Naive thymus-derived CD4-positive, alpha-beta T cell (primary cell): ENCODE measurements at regions not wholly inside any gene's neighbourhood (a gene's known extent, or its start where the extent isn't known, plus 50 kb on each side); places are given as distances from the start of the nearest gene placed in this dataset.
"Not testable (repeated sequence)": the region's sequence is repeated elsewhere in the genome, so short reads cannot be mapped to it uniquely, and the experiment has no call there.

Experiments used
- ATAC-seq: fragments of 150-1000 bp; cut with Tn5 transposase; 2 replicates; pipeline ENCODE4 v1.10.0; 2021; ENCODE audit warnings: mild to moderate bottlenecking, moderate library complexity
- CTCF ChIA-PET: fragments of 350-600 bp; sonication (Branson Sonifier 250); formaldehyde crosslinking; loops from one replicate; lab custom pipeline; 2021; ENCODE audit warnings: antibody characterized with exemption; lab: Charles Lee
- POLR2A ChIA-PET: fragments of 350-600 bp; sonication (Branson Sonifier 250); formaldehyde crosslinking; loops from one replicate; lab custom pipeline; 2021; ENCODE audit warnings: antibody characterized with exemption, inconsistent platforms; lab: Charles Lee
- DNase-seq, 9 donors: peaks; one replicate each; pipeline versions ENCODE4 v3.0.0 to v3.0.0-alpha.2; 2020 to 2022; ENCODE audit warnings: mixed read lengths in 1 of 9
- H3K27ac ChIP-seq: one replicate; pipeline ENCODE4 v1.7.0; 2013; ENCODE audit warnings: mild to moderate bottlenecking, low read depth, low read length, moderate library complexity
- H3K27me3 ChIP-seq, 2 donors: one replicate each; pipeline ENCODE4 v1.7.0; 2013; ENCODE audit warnings: low read length in 2 of 2, mild to moderate bottlenecking in 2 of 2, moderate library complexity in 2 of 2; ENCODE audit not compliant: control insufficient read depth in 2 of 2, insufficient read depth in 2 of 2
- H3K36me3 ChIP-seq, 3 experiments: 1 replicate in 2 of 3; 2 replicates in 1 of 3; pipeline ENCODE4 v1.7.0; 2013; ENCODE audit warnings: low read length in 3 of 3, mild to moderate bottlenecking in 3 of 3, moderate library complexity in 1 of 3; ENCODE audit not compliant: insufficient read depth in 3 of 3, control insufficient read depth in 2 of 3
- H3K4me1 ChIP-seq, 2 donors: one replicate each; pipeline ENCODE4 v1.7.0; 2013; ENCODE audit warnings: low read length in 2 of 2, mild to moderate bottlenecking in 2 of 2, moderate library complexity in 1 of 2; ENCODE audit not compliant: control insufficient read depth in 2 of 2, insufficient read depth in 2 of 2
- H3K4me3 ChIP-seq: 2 replicates; pipeline ENCODE4 v1.7.0; 2013; ENCODE audit warnings: mild to moderate bottlenecking, low read length
- H3K9me3 ChIP-seq, 3 experiments: 1 replicate in 2 of 3; 2 replicates in 1 of 3; pipeline ENCODE4 v1.7.0; 2013; ENCODE audit warnings: low read length in 3 of 3; ENCODE audit not compliant: control insufficient read depth in 2 of 3
- H3K27ac Mint-ChIP-seq, 9 donors: one replicate each; pipeline ENCODE4 v1.8.0; 2020 to 2022; ENCODE audit warnings: mixed read lengths in 9 of 9, mild to moderate bottlenecking in 8 of 9, moderate library complexity in 5 of 9, inconsistent platforms in 2 of 9
- H3K27me3 Mint-ChIP-seq, 5 donors: one replicate each; pipeline ENCODE4 v1.8.0; 2021 to 2022; ENCODE audit warnings: mixed read lengths in 5 of 5, mild to moderate bottlenecking in 1 of 5
- H3K36me3 Mint-ChIP-seq, 5 donors: one replicate each; pipeline ENCODE4 v1.8.0; 2020 to 2022; ENCODE audit warnings: mixed read lengths in 5 of 5, mild to moderate bottlenecking in 3 of 5, inconsistent platforms in 1 of 5
- H3K4me1 Mint-ChIP-seq, 7 donors: one replicate each; pipeline ENCODE4 v1.8.0; 2020 to 2022; ENCODE audit warnings: mixed read lengths in 7 of 7, mild to moderate bottlenecking in 3 of 7, inconsistent platforms in 1 of 7
- H3K4me3 Mint-ChIP-seq, 10 donors: one replicate each; pipeline ENCODE4 v1.8.0; 2020 to 2022; ENCODE audit warnings: mild to moderate bottlenecking in 10 of 10, mixed read lengths in 10 of 10, moderate library complexity in 6 of 10, inconsistent platforms in 2 of 10
- H3K9me3 Mint-ChIP-seq, 11 donors: one replicate each; pipeline ENCODE4 v1.8.0; 2020 to 2022; ENCODE audit warnings: mixed read lengths in 11 of 11, mild to moderate bottlenecking in 4 of 11, inconsistent platforms in 1 of 11, moderate library complexity in 1 of 11
- intact Hi-C, 2 donors: fragments of 100-400 bp; cut with micrococcal nuclease; formaldehyde crosslinking; loops; one replicate each; pipeline ENCODE4 v1.15.1; 2023

DNA sequence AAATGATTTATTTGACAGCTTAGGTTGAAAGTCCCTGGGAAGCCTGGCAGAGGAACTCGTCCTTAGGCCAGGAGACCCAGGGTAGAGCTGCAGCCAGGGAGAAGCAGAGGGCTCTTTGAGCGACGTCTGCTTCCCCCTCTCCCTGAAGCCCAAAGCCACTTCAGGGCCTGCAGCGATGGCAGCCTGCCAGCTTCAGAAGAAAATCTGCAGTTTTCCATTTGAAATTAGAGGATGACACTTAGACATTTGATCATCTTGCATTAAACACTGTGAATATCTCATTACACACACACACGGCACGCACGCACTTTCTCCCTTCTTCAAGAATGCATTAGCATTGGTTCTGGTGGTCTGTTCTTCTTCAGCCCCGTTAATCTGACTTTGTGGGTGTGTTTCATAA lies 96.5 kb downstream of the PLEKHG1 start:
- Mint-ChIP-seq H3K36me3 (no peaks in the 10 kb centered on the region), H3K9me3 (peaks cover 0 to 3% (median 0%) of the 10 kb centered on the region in 11 donors), H3K4me1 (no peaks in the 10 kb centered on the region), H3K27me3 (peaks cover 0 to 21% (median 6%) of the 10 kb centered on the region in 5 donors), H3K4me3 (no peak overlapping the region), H3K27ac (no peak overlapping the region)
- Histone ChIP-seq H3K27me3 (no peaks in the 10 kb centered on the region), H3K4me3 (no peak overlapping the region), H3K36me3 (no peaks in the 10 kb centered on the region), H3K9me3 (no peaks in the 10 kb centered on the region), H3K27ac (no peak overlapping the region), H3K4me1 (no peaks in the 10 kb centered on the region)
- ChIA-PET CTCF (no interaction called here), POLR2A (no interaction called here)
- intact Hi-C loops, result no loop called here
- DNase-seq, result no peak
- ATAC-seq, result no peak

DNA sequence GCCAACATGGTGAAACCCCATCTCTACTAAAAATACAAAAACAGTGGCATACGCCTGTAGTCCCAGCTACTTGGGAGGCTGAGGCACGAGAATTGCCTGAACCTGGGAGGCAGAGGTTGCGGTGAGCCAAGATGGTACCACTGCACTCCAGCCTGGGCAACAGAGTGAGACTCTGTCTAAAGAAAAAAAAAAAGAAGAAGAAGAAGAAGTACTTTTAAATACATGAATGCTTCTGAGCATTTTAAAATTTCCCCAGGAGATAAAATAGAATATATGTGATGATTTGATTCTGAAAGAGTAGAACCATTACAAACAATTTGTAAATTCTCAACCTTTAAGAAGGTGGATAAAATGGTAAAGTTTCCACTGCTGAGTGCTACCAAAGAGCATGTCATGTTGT lies 97.2 kb downstream of the PLEKHG1 start:
- CTCF ChIA-PET, H3K4me1 ChIP-seq, POLR2A ChIA-PET, H3K4me3 Mint-ChIP-seq, H3K27me3 ChIP-seq, ATAC-seq, intact Hi-C loops, H3K27ac Mint-ChIP-seq, H3K4me3 ChIP-seq, H3K4me1 Mint-ChIP-seq, H3K36me3 Mint-ChIP-seq, H3K9me3 Mint-ChIP-seq, H3K27ac ChIP-seq, H3K36me3 ChIP-seq, DNase-seq, H3K9me3 ChIP-seq: not testable (repeated sequence)
- peaks cover 0 to 21% (median 9%) of the 10 kb centered on the region in 5 donors for H3K27me3 Mint-ChIP-seq

DNA sequence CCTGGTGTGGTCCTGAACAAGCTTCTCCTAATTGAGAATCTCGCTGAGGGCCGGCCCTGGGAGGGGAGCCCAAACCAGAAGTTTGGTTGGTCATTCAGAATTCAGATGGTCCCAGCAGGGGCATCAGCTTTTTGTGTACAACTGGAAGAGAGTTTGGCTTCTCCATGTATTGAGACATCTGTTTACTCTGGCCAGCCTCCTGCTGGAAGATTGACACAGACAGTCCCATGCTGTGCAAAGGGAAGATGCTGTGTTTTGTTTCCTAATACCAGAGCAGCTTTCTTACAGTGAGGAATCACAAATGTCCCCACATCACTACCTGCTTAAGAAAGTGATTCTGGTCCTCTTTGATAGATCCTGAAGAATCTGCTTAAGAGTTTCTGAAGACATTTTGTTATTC lies 97.8 kb downstream of the PLEKHG1 start:
- no peak overlapping the region for H3K27ac Mint-ChIP-seq
- Histone ChIP-seq H3K9me3 (no peaks in the 10 kb centered on the region), H3K36me3 (no peaks in the 10 kb centered on the region), H3K4me1 (no peaks in the 10 kb centered on the region), H3K27me3 (no peaks in the 10 kb centered on the region), H3K27ac (no peak overlapping the region), H3K4me3 (no peak overlapping the region)
- intact Hi-C loops, result no loop called here
- H3K4me3 Mint-ChIP-seq, result no peak overlapping the region
- POLR2A ChIA-PET, result no interaction called here
- H3K27me3 Mint-ChIP-seq, result peaks cover 0 to 21% (median 9%) of the 10 kb centered on the region in 5 donors
- ATAC-seq, result no peak
- no peak for DNase-seq
- H3K36me3 Mint-ChIP-seq, result no peaks in the 10 kb centered on the region
- CTCF ChIA-PET, result no interaction called here
- peaks cover 0 to 3% (median 0%) of the 10 kb centered on the region in 11 donors for H3K9me3 Mint-ChIP-seq
- no peaks in the 10 kb centered on the region for H3K4me1 Mint-ChIP-seq

DNA sequence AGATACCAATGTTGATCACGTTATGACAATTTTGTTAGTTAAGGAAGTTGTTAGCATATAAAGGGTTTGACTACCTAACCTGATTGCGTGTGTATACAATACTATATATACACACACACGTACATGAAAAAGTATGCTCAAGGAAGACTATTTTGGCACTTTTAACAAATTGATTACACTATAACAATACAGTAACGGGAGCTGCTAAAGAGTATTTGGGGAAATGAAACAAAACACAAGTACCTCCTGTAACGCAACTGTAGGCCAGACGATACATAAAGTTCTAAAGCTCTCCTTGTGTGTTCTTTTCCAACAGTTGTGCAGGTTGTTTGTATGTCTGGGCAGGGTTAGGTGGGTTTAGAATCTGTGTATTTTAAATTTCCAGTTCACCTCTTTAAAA lies 98.7 kb downstream of the PLEKHG1 start:
- H3K27me3 Mint-ChIP-seq, result peaks cover 0 to 25% (median 8%) of the 10 kb centered on the region in 5 donors
- H3K36me3 Mint-ChIP-seq, result no peaks in the 10 kb centered on the region
- Histone ChIP-seq H3K27ac (no peak overlapping the region), H3K9me3 (no peaks in the 10 kb centered on the region), H3K27me3 (no peaks in the 10 kb centered on the region), H3K36me3 (no peaks in the 10 kb centered on the region), H3K4me3 (no peak overlapping the region), H3K4me1 (no peaks in the 10 kb centered on the region)
- POLR2A ChIA-PET, result no interaction called here
- peaks cover 0 to 5% (median 0%) of the 10 kb centered on the region in 7 donors for H3K4me1 Mint-ChIP-seq
- no peak for DNase-seq
- no peak overlapping the region for H3K4me3 Mint-ChIP-seq
- peaks cover 0 to 3% (median 0%) of the 10 kb centered on the region in 11 donors for H3K9me3 Mint-ChIP-seq
- CTCF ChIA-PET, result no interaction called here
- ATAC-seq, result no peak
- intact Hi-C loops, result no loop called here
- H3K27ac Mint-ChIP-seq, result no peak overlapping the region

DNA sequence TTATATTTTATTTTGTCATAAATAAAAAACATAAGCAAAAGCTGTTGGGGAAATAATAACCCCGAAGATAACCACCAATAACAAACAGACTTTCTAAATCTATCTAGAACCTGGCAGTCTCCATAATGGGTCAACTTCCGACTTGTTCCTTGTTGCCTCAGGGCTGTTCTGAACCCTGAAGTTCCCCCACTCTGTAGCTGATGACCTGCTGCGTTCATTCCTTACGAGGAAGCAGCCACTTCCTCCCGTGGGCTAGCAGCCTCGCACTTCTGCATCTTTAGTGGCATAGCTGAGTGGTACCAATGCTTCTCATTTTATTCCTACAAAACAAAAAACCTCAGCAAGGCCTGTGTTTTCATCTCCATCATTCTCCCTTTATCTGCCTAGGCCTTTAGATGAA lies 103.0 kb downstream of the PLEKHG1 start:
- H3K9me3 ChIP-seq, result no peaks in the 10 kb centered on the region
- peak; percentile 67 for ATAC-seq
- no peak overlapping the region for H3K27ac Mint-ChIP-seq
- intact Hi-C loops, result no loop called here
- H3K9me3 Mint-ChIP-seq, result peaks cover 0 to 2% (median 0%) of the 10 kb centered on the region in 11 donors
- H3K27me3 ChIP-seq, result no peaks in the 10 kb centered on the region
- H3K27ac ChIP-seq, result no peak overlapping the region
- no peak for DNase-seq
- no peaks in the 10 kb centered on the region for H3K36me3 ChIP-seq
- H3K4me1 ChIP-seq, result no peaks in the 10 kb centered on the region
- H3K27me3 Mint-ChIP-seq, result peaks cover 0 to 19% (median 5%) of the 10 kb centered on the region in 5 donors
- no peaks in the 10 kb centered on the region for H3K36me3 Mint-ChIP-seq
- ChIA-PET POLR2A (no interaction called here), CTCF (no interaction called here)
- no peak overlapping the region for H3K4me3 ChIP-seq
- peaks cover 0 to 5% (median 0%) of the 10 kb centered on the region in 7 donors for H3K4me1 Mint-ChIP-seq
- no peak overlapping the region for H3K4me3 Mint-ChIP-seq

DNA sequence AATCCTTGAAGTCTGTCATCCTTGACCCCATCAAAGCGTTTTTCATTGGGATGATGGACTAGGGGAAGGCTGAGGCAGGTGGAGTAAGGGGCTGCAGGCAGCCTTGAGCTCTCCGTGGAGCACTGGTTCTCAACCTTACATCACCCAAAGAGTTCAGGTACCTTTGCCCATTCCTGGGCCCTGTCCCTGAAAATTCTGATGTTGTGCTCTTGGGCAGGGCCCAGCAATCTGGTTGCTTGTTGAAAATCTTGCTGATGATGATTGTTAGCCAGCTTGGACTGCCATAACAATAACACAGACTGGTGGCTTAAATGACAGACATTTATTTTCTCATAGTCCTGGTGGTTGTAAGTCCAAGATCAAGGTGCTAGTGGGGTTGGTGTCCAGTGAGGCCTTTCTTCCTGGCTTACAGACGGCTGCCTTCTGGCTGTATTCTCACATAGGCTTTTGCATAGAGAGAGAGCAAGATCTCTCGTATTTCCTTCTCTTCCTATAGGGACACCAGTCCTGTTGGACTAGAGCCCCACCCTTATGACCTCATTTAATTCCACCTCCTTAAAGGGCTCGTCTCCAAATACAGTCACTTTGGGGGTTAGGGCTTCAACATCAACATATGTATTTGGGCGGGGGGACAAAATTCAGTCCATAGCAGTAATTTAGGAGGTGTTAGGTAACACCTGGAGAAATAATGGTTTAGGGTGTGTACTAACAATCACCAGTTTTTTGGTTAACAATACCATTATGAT lies 104.9 kb downstream of the PLEKHG1 start:
- Mint-ChIP-seq H3K9me3 (peaks cover 0 to 1% (median 0%) of the 10 kb centered on the region in 11 donors), H3K27ac (no peak overlapping the region), H3K36me3 (no peaks in the 10 kb centered on the region), H3K4me3 (no peak overlapping the region), H3K27me3 (peaks cover 0 to 13% (median 7%) of the 10 kb centered on the region in 5 donors), H3K4me1 (peaks cover 0 to 5% (median 0%) of the 10 kb centered on the region in 7 donors)
- H3K27ac ChIP-seq, result no peak overlapping the region
- ChIA-PET POLR2A (no interaction called here), CTCF (no interaction called here)
- no peak overlapping the region for H3K4me3 ChIP-seq
- intact Hi-C loops, result no loop called here
- H3K4me1 ChIP-seq, result no peaks in the 10 kb centered on the region
- H3K9me3 ChIP-seq, result no peaks in the 10 kb centered on the region
- DNase-seq (no peak), ATAC-seq (no peak)
- H3K27me3 ChIP-seq, result no peaks in the 10 kb centered on the region
- no peaks in the 10 kb centered on the region for H3K36me3 ChIP-seq

DNA sequence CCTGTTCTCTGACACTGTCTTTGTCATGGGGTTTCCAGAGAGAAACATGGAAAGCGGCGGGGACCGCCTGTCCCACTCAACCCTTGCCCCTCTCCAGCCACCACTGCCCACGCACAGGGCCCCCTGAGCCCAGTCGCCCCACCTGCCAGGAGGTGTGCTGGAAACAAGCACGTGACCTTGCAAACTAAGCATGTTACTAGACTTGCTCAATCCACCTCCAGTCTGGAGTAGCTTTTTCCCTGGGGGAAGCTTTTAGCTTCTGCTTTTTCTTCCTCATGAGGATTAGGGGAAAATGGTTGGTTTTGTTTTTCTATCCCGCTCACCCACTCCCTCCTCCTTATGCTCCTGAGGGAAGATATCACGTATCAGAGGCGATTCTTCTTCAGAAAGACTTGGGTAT lies 105.7 kb downstream of the PLEKHG1 start:
- no peaks in the 10 kb centered on the region for H3K9me3 ChIP-seq
- H3K36me3 ChIP-seq, result no peaks in the 10 kb centered on the region
- DNase-seq (no peak), ATAC-seq (no peak)
- no peaks in the 10 kb centered on the region for H3K9me3 Mint-ChIP-seq
- intact Hi-C loops, result no loop called here
- peaks cover 0 to 11% (median 7%) of the 10 kb centered on the region in 5 donors for H3K27me3 Mint-ChIP-seq
- no peaks in the 10 kb centered on the region for H3K36me3 Mint-ChIP-seq
- H3K4me1 Mint-ChIP-seq, result peaks cover 0 to 5% (median 0%) of the 10 kb centered on the region in 7 donors
- H3K4me3 ChIP-seq, result no peak overlapping the region
- H3K27ac Mint-ChIP-seq, result no peak overlapping the region
- POLR2A ChIA-PET, result no interaction called here
- H3K27ac ChIP-seq, result no peak overlapping the region
- H3K27me3 ChIP-seq, result no peaks in the 10 kb centered on the region
- CTCF ChIA-PET, result no interaction called here
- no peaks in the 10 kb centered on the region for H3K4me1 ChIP-seq
- H3K4me3 Mint-ChIP-seq, result no peak overlapping the region
